Cardiac muscle cell (in vitro differentiated cells and primary cell): ENCODE measurements at regions not wholly inside any gene's neighbourhood (a gene's known extent, or its start where the extent isn't known, plus 50 kb on each side); places are given as distances from the start of the nearest gene placed in this dataset.

Source experiments
- DNase-seq, 2 donors: peaks; one replicate each; pipeline versions ENCODE4 v3.0.0 to v3.0.0-alpha.2; 2010 to 2017; ENCODE audit warnings: low read depth in 1 of 2, low spot score in 1 of 2
- H3K27ac ChIP-seq: fragments of 200-600 bp; sonication (generic); 2 replicates; pipeline ENCODE4 v1.5.1; 2016
- H3K27me3 ChIP-seq: fragments of 200-600 bp; sonication (generic); 2 replicates; pipeline ENCODE4 v1.6.0; 2016; ENCODE audit warnings: control low read depth
- H3K36me3 ChIP-seq: fragments of 200-600 bp; sonication (generic); 2 replicates; pipeline ENCODE4 v1.5.1; 2016; ENCODE audit warnings: control low read depth
- H3K4me1 ChIP-seq: fragments of 200-600 bp; sonication (generic); 2 replicates; pipeline ENCODE4 v1.8.1; 2017; ENCODE audit warnings: low read depth, mild to moderate bottlenecking, mixed run types
- H3K4me3 ChIP-seq: fragments of 200-600 bp; sonication (generic); 2 replicates; pipeline ENCODE4 v1.5.1; 2016; ENCODE audit warnings: mild to moderate bottlenecking
- H3K9me3 ChIP-seq: fragments of 200-600 bp; sonication (generic); 2 replicates; pipeline ENCODE4 v1.5.1; 2017; ENCODE audit warnings: low read depth, mild to moderate bottlenecking, control low read depth
- TF ChIP-seq, protein P1 (sequence below): IDR thresholded peaks from 2 replicates; pipeline ENCODE4 v1.5.1; 2012; ENCODE audit warnings: low read depth, mild to moderate bottlenecking, low read length

- H3K4me3 ChIP-seq: no peak overlapping the region
- H3K27ac ChIP-seq: peak overlapping the region; percentile 80
- no peaks in the 10 kb centered on the region for H3K9me3 ChIP-seq
- no peaks in the 10 kb centered on the region for H3K27me3 ChIP-seq
- DNase-seq: no peak
- H3K36me3 ChIP-seq: no peaks in the 10 kb centered on the region
- H3K4me1 ChIP-seq: peaks cover 55% of the 10 kb centered on the region
- TF ChIP-seq, protein P1, sequence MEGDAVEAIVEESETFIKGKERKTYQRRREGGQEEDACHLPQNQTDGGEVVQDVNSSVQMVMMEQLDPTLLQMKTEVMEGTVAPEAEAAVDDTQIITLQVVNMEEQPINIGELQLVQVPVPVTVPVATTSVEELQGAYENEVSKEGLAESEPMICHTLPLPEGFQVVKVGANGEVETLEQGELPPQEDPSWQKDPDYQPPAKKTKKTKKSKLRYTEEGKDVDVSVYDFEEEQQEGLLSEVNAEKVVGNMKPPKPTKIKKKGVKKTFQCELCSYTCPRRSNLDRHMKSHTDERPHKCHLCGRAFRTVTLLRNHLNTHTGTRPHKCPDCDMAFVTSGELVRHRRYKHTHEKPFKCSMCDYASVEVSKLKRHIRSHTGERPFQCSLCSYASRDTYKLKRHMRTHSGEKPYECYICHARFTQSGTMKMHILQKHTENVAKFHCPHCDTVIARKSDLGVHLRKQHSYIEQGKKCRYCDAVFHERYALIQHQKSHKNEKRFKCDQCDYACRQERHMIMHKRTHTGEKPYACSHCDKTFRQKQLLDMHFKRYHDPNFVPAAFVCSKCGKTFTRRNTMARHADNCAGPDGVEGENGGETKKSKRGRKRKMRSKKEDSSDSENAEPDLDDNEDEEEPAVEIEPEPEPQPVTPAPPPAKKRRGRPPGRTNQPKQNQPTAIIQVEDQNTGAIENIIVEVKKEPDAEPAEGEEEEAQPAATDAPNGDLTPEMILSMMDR: no peak
These were observed 216.8 kb upstream of the CITED2 start for GRCh38 chr6:139591075-139591865.

GRCh38 chr6:139590206-139590605 is 215.8 kb upstream of the CITED2 start:
- Histone ChIP-seq H3K4me3 (no peak overlapping the region), H3K36me3 (no peaks in the 10 kb centered on the region), H3K9me3 (no peaks in the 10 kb centered on the region), H3K27me3 (no peaks in the 10 kb centered on the region), H3K27ac (peak overlapping the region; percentile 80), H3K4me1 (peaks cover 53% of the 10 kb centered on the region)
- TF ChIP-seq, protein P1: no peak
- DNase-seq: no peak

GRCh38 chr6:139588734-139589593 is 214.5 kb upstream of the CITED2 start:
- DNase-seq: peak in 1 of 2 donors; percentile 67
- Histone ChIP-seq H3K4me3 (no peak overlapping the region), H3K36me3 (no peaks in the 10 kb centered on the region), H3K27me3 (no peaks in the 10 kb centered on the region), H3K4me1 (peaks cover 53% of the 10 kb centered on the region), H3K9me3 (no peaks in the 10 kb centered on the region), H3K27ac (peak overlapping the region; percentile 82)
- TF ChIP-seq, protein P1: no peak

DNA sequence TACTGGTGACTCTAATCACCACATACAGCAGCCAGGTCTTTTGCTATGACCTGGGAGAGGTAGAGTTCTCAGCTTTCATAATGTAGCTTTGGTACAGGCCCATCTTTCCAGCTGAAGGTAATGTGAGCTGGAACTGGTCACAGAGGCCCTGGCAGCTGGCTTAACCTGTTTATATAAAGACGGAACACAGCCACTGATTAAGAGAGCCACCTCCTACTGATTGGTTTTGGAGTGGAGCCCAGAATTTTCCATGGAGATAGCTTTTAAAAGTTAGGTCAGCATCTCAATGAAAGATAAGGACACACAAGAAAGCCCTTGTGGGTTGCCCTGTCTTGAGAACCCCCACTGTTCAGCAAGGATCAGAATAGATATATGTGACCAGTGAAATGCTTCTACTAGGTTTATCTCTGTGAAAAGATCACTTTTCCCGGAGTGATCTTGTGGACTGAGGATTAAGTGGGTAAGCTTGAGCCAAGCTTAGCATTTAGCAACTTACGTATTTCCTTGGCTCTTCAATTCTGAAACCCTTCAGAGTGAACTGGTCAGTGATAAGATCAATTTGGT is 213.7 kb upstream of the CITED2 start:
- Histone ChIP-seq H3K36me3 (no peaks in the 10 kb centered on the region), H3K9me3 (no peaks in the 10 kb centered on the region), H3K27me3 (no peaks in the 10 kb centered on the region), H3K4me1 (peaks cover 53% of the 10 kb centered on the region), H3K4me3 (no peak overlapping the region), H3K27ac (peak overlapping the region; percentile 82)
- TF ChIP-seq, protein P1: no peak
- DNase-seq: peak; percentile 65

- Histone ChIP-seq H3K9me3 (no peaks in the 10 kb centered on the region), H3K27me3 (no peaks in the 10 kb centered on the region), H3K27ac (peak overlapping the region; percentile 82), H3K4me3 (no peak overlapping the region), H3K4me1 (peaks cover 56% of the 10 kb centered on the region), H3K36me3 (no peaks in the 10 kb centered on the region)
- TF ChIP-seq, protein P1: no peak
- peak in 1 of 2 donors; percentile 79 for DNase-seq
These were observed 213.0 kb upstream of the CITED2 start for GRCh38 chr6:139587469-139587868.
